GM20000 (cell line): ENCODE measurements at regions not wholly inside any gene's neighbourhood (a gene's known extent, or its start where the extent isn't known, plus 50 kb on each side); places are given as distances from the start of the nearest gene placed in this dataset.

Source experiments
- DNase-seq: peaks from one replicate; pipeline ENCODE4 v3.0.0; 2012; ENCODE audit warnings: low spot score
- TF ChIP-seq, protein P1 (sequence below): IDR thresholded peaks from 2 replicates; pipeline ENCODE4 v1.5.1; 2012; ENCODE audit warnings: mild to moderate bottlenecking, control low read depth; ENCODE audit errors: extremely low read depth, missing control alignments

DNA sequence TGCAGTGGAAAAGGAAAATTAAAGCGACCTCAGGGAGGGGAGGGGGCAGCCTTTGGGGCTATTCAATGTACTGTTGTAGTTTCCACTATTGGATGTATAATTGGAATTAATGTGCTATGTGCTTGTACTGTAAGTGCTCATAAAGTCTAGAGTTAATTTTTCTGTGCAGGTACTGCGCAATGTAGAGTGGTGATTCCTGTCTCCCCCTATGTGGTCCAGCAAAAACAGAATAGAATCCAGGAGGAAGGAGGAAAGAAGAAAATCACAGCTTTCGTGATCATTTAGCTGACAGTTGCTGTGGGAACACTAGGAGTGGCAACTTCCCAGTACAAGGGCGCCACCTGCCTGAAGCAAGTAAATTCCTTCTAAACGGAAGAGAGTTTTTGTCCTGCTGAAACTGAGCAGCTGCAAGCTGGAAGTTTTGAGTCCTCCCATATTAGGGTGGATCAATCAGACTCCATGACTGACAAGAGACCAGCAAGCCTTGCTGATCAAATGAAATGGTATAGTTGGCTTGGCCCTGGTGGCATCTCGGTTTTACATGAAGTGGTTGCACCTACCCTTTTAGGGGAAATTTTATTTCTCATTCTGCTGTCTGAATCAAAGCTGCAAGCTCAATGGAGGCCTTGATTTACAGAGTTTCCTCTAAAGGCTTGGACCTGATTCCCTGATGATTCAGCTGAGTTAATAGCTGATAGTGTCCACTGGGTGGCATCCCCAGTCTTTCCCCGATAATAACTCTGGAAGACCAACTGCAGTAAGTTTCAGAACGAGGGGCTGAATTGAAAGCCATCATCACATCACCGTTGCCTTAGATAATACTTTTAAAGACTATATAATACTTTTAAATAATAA is 299.8 kb downstream of the HGF start:
- TF ChIP-seq, protein P1, sequence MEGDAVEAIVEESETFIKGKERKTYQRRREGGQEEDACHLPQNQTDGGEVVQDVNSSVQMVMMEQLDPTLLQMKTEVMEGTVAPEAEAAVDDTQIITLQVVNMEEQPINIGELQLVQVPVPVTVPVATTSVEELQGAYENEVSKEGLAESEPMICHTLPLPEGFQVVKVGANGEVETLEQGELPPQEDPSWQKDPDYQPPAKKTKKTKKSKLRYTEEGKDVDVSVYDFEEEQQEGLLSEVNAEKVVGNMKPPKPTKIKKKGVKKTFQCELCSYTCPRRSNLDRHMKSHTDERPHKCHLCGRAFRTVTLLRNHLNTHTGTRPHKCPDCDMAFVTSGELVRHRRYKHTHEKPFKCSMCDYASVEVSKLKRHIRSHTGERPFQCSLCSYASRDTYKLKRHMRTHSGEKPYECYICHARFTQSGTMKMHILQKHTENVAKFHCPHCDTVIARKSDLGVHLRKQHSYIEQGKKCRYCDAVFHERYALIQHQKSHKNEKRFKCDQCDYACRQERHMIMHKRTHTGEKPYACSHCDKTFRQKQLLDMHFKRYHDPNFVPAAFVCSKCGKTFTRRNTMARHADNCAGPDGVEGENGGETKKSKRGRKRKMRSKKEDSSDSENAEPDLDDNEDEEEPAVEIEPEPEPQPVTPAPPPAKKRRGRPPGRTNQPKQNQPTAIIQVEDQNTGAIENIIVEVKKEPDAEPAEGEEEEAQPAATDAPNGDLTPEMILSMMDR: peak; percentile 62
- DNase-seq: peak; percentile 28

- TF ChIP-seq, protein P1: no peak
Observed at GRCh38 chr7:81469153-81469868, 300.5 kb downstream of the HGF start.

DNA sequence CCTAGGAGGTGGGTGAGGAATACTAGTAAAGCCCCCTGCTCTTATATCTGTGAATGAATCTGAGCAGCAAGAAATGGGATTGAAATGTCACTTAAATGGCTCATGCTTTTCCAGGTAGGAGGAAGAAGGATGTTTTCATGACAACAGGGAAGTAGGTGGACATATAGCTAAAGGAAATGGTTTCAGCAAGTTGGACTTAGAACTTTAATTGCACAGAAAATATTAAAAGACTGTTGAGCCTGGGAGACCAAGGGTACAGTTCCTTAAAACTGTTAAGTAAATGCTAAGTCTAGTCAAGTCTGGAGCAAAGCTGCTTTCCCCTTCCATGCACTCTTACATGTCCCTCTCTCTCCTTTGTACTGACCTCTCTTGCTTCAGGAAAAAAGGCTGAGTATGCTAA is 301.3 kb downstream of the HGF start:
- TF ChIP-seq, protein P1: no peak
- no peak for DNase-seq

More at GRCh38 chr7:81469153-81469868, 300.5 kb downstream of the HGF start:
- DNase-seq: no peak

DNA sequence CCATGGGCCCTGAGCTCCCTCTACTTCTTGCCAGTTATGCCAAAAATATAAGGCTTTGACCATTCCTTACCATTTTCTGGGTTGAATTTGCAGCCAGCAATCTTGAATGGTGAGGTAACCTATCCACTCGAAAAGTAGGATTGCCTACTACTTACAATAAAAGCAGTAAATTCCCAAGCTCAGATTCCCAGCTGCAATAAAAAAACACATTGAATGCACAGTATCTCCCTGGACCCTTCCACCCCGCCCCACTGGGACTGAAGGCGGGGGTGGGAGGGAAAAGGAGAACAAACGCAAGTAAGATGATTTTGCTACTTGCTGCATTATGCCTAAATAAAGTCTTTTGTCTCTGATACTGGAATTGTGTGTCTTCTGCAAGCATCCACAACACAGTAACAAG is 301.9 kb downstream of the HGF start:
- no peak for DNase-seq
- TF ChIP-seq, protein P1: no peak

DNA sequence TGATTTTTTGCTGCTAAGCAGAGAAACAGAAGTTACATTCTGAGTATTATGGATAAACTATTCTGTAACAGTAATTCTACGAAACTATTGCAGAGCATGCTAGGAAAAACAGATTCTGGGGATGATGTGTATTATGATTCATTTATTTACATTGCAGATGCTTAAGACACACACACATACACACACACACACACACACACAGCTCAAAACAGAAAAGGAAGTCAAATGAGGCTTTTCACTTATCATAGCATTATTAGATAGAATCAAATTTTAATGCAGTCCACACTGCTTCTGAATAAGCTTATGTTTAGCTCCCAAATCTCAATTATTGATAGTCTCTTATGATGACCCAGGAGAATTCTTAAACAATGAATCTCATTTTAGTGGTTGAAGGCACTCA is 307.2 kb downstream of the HGF start:
- TF ChIP-seq, protein P1: no peak
- DNase-seq: no peak

DNA sequence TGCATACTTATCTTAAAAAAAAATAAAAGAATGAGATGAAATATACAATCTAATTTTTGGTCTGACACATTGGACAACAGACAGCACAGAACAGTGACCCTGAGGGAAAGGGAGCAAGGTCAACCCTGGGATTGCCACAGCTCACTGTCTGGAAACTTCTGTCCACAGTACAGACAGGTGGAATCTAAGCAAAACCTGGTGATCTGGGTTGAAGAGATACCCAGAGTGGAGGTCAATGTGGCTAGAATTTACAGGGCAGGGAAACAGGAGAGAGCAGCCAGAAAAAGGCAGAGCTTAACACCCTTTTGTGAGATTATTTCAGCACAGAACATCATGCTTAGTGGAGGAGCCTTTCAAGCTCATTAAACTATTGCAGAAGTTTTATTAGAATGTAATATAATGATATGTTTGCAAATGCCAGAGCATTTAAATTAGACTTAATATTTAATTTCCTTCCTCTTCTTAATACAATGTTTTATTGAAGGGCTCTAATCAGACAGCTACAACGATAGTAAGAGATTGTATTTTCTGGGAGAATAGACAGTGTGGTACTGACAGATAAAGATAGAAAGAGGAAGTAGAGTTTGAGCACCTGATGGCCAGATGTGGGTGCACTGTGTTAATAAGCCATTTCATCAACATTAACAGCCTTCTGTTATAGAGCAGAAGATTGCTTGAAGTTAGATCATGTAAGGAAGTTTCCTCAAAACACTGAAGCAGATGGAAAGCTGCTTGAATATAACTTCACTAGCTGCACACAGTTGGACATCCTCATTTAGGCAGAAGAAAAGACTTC is 309.4 kb downstream of the HGF start:
- TF ChIP-seq, protein P1: no peak
- no peak for DNase-seq
